CD4-positive, alpha-beta memory T cell (primary cell): ENCODE measurements at regions not wholly inside any gene's neighbourhood (a gene's known extent, or its start where the extent isn't known, plus 50 kb on each side); places are given as distances from the start of the nearest gene placed in this dataset.
"Not testable (repeated sequence)": the region's sequence is repeated elsewhere in the genome, so short reads cannot be mapped to it uniquely, and the experiment has no call there.

ENCODE experiments used
- CTCF ChIA-PET: fragments of 350-600 bp; sonication (Branson Sonifier 250); formaldehyde crosslinking; loops from one replicate; lab custom pipeline; 2021; ENCODE audit warnings: inconsistent platforms; ENCODE audit not compliant: partially characterized antibody; lab: Charles Lee
- POLR2A ChIA-PET: fragments of 350-600 bp; sonication (Branson Sonifier 250); formaldehyde crosslinking; loops from one replicate; lab custom pipeline; 2021; ENCODE audit not compliant: partially characterized antibody; lab: Charles Lee
- DNase-seq, 5 donors: peaks; one replicate each; pipeline versions ENCODE4 v3.0.0 to v3.0.0-alpha.2; 2020 to 2022; ENCODE audit warnings: mixed read lengths in 1 of 5
- H3K27ac ChIP-seq: one replicate; pipeline ENCODE4 v1.7.0; 2013; ENCODE audit warnings: low read depth, low read length
- H3K27me3 ChIP-seq: 2 replicates; pipeline ENCODE4 v1.7.0; 2013; ENCODE audit warnings: mild to moderate bottlenecking, low read length, moderate library complexity; ENCODE audit not compliant: insufficient read depth
- H3K36me3 ChIP-seq: 2 replicates; pipeline ENCODE4 v1.7.0; 2013; ENCODE audit warnings: mild to moderate bottlenecking, low read length, moderate library complexity; ENCODE audit not compliant: insufficient read depth
- H3K4me1 ChIP-seq: 2 replicates; pipeline ENCODE4 v1.7.0; 2013; ENCODE audit warnings: mild to moderate bottlenecking, low read length, moderate library complexity; ENCODE audit not compliant: insufficient read depth
- H3K4me3 ChIP-seq, 2 donors: one replicate each; pipeline ENCODE4 v1.7.0; 2013; ENCODE audit warnings: low read length in 2 of 2, mild to moderate bottlenecking in 1 of 2
- H3K9me3 ChIP-seq, 2 donors: one replicate each; pipeline ENCODE4 v1.7.0; 2013; ENCODE audit warnings: low read length in 2 of 2, control low read depth in 1 of 2; ENCODE audit not compliant: control insufficient read depth in 1 of 2
- H3K27ac Mint-ChIP-seq, 7 donors: one replicate each; pipeline ENCODE4 v1.8.0; 2020 to 2021; ENCODE audit warnings: mixed read lengths in 7 of 7, mild to moderate bottlenecking in 6 of 7, inconsistent platforms in 3 of 7, moderate library complexity in 3 of 7
- H3K27me3 Mint-ChIP-seq, 2 donors: one replicate each; pipeline ENCODE4 v1.8.0; 2020 to 2021; ENCODE audit warnings: mixed read lengths in 2 of 2
- H3K36me3 Mint-ChIP-seq, 2 donors: one replicate each; pipeline ENCODE4 v1.8.0; 2020 to 2021; ENCODE audit warnings: mixed read lengths in 2 of 2, inconsistent platforms in 1 of 2, mild to moderate bottlenecking in 1 of 2
- H3K4me1 Mint-ChIP-seq, 4 donors: one replicate each; pipeline ENCODE4 v1.8.0; 2020 to 2021; ENCODE audit warnings: mixed read lengths in 4 of 4, mild to moderate bottlenecking in 1 of 4
- H3K4me3 Mint-ChIP-seq, 8 donors: one replicate each; pipeline ENCODE4 v1.8.0; 2020 to 2021; ENCODE audit warnings: mixed read lengths in 8 of 8, mild to moderate bottlenecking in 7 of 8, moderate library complexity in 6 of 8, inconsistent platforms in 3 of 8
- H3K9me3 Mint-ChIP-seq, 8 donors: one replicate each; pipeline ENCODE4 v1.8.0; 2020 to 2021; ENCODE audit warnings: mixed read lengths in 8 of 8, mild to moderate bottlenecking in 5 of 8, inconsistent platforms in 3 of 8, moderate library complexity in 1 of 8
- intact Hi-C: fragments of 100-400 bp; cut with micrococcal nuclease; formaldehyde crosslinking; loops from one replicate; pipeline ENCODE4 v1.15.1; 2023

DNA sequence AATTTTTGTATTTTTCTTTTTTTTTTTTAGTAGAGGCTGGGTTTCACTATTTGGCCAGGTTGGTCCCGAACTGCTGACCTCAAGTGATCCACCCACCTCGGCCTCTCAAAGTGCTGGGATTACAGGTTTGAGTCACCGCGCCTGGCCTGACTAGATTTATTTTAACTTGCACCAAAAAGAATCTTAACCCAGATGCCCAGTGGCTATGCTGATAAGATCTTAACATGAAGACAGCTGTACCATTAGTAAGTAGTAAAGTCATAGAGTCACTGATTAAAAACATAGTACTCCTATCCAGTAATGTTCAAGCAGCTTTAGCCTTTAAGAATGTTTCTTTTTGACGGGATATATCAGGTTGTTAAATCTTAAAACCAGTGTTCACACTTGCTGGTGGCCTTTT, 1061.8 kb upstream of the FLRT2 start:
- intact Hi-C loops: no loop called here
- H3K27me3 ChIP-seq: no peaks in the 10 kb centered on the region
- ChIA-PET POLR2A (no interaction called here), CTCF (no interaction called here)
- H3K27ac ChIP-seq: no peak overlapping the region
- H3K4me1 ChIP-seq: no peaks in the 10 kb centered on the region
- Mint-ChIP-seq H3K27ac (no peak overlapping the region), H3K27me3 (no peaks in the 10 kb centered on the region), H3K4me1 (no peaks in the 10 kb centered on the region), H3K4me3 (no peak overlapping the region), H3K36me3 (no peaks in the 10 kb centered on the region), H3K9me3 (peaks cover 2 to 19% (median 8%) of the 10 kb centered on the region in 8 donors)
- no peak for DNase-seq
- no peaks in the 10 kb centered on the region for H3K36me3 ChIP-seq
- no peak overlapping the region for H3K4me3 ChIP-seq
- H3K9me3 ChIP-seq: no peaks in the 10 kb centered on the region

DNA sequence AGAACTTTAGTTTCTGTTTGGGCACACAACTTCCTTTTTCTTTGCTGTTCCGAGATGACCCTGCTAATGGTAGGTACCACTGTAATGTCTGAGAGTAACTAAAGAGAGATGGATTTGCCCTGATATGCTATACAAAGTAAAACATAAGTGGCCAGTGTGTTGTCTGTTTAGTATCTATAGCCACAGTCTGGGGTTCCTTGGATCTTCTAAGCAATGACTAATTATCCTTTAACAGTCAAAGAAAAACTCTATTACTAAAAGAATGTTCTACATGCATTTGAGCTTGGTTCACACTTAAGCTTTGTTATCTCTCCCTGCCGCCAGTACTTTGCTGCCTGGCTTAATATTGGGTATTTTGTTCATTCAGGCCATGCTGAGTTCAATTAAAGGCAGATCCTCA, 1051.9 kb upstream of the FLRT2 start:
- H3K4me3 ChIP-seq: no peak overlapping the region
- H3K36me3 Mint-ChIP-seq: no peaks in the 10 kb centered on the region
- no peaks in the 10 kb centered on the region for H3K27me3 ChIP-seq
- no peak overlapping the region for H3K27ac ChIP-seq
- intact Hi-C loops: no loop called here
- DNase-seq: no peak
- no peaks in the 10 kb centered on the region for H3K9me3 ChIP-seq
- no peaks in the 10 kb centered on the region for H3K4me1 ChIP-seq
- H3K4me3 Mint-ChIP-seq: no peak overlapping the region
- CTCF ChIA-PET: no interaction called here
- H3K9me3 Mint-ChIP-seq: peaks cover 0 to 14% (median 6%) of the 10 kb centered on the region in 8 donors
- no peak overlapping the region for H3K27ac Mint-ChIP-seq
- H3K4me1 Mint-ChIP-seq: no peaks in the 10 kb centered on the region
- H3K27me3 Mint-ChIP-seq: no peaks in the 10 kb centered on the region
- POLR2A ChIA-PET: no interaction called here
- H3K36me3 ChIP-seq: no peaks in the 10 kb centered on the region

DNA sequence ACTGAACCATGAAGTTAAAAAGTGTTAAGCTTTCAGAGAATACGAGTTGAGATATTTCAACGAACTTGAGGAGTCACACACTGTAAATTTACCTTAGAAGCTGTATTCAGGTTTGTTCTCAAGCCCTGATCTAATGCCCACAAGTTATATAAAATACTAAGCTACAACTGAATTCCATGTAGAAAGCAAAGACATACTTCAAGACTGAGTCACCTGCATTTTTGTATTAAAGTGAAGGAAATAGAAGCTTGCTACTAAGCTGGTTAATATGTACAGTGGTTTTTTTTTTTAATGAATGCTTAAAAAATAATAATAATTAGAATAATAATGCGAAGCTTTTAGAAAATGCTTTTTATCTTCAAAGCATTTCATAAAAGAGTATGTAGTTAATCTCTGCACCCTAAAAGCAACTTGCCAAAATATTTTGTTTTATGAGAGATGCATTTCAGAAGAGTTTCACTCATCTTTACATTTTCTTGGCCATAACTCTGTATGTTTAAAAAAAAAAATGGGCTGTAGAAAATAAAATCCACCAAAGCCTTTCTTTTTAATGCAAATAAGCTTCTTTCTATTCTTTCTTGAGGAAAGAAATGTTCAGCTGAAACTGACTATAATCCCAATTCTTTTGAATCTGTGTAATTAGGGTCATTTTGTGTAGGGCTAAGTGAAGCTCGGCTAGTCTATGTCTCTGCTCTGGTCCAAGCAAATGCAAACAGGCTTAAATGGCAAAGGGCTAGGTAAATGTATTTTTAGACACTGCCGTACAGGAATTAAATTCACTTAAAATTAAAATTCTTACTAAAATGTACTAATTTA, 1047.5 kb upstream of the FLRT2 start:
- intact Hi-C loops: no loop called here
- DNase-seq: no peak
- no peak overlapping the region for H3K27ac Mint-ChIP-seq
- no peaks in the 10 kb centered on the region for H3K4me1 ChIP-seq
- ChIA-PET CTCF (interaction anchor here (0.5 kb wide), 1 partner anchor 249 kb away, joined by 5 read pairs; no protein-coding TSS in a partner anchor), POLR2A (no interaction called here)
- no peak overlapping the region for H3K4me3 ChIP-seq
- no peak overlapping the region for H3K27ac ChIP-seq
- H3K36me3 ChIP-seq: no peaks in the 10 kb centered on the region
- no peaks in the 10 kb centered on the region for H3K27me3 ChIP-seq
- H3K9me3 ChIP-seq: no peaks in the 10 kb centered on the region
- no peaks in the 10 kb centered on the region for H3K27me3 Mint-ChIP-seq
- H3K4me3 Mint-ChIP-seq: no peak overlapping the region
- H3K36me3 Mint-ChIP-seq: no peaks in the 10 kb centered on the region
- peaks cover under 1 to 15% (median 5%) of the 10 kb centered on the region in 8 donors for H3K9me3 Mint-ChIP-seq
- no peaks in the 10 kb centered on the region for H3K4me1 Mint-ChIP-seq

DNA sequence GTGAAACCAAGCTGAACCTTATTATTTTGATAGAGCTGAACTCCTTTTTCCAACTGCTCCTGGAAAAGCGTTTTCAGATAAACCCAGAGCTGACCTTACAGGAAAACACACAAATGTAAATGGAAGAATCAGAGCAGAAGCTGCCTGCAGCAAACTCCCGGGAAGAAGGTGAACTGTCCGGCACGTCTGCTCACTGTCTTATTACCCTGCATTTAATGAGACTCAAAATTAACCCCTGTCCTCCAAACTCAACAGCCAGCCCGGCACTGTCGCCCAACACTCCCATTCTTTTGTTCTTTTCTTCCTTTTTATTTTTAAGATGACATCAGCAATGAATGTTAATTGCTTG, 1046.9 kb upstream of the FLRT2 start:
- Mint-ChIP-seq H3K27me3 (no peaks in the 10 kb centered on the region), H3K27ac (no peak overlapping the region), H3K36me3 (no peaks in the 10 kb centered on the region), H3K9me3 (peaks cover 3 to 16% (median 5%) of the 10 kb centered on the region in 8 donors), H3K4me3 (no peak overlapping the region), H3K4me1 (no peaks in the 10 kb centered on the region)
- Histone ChIP-seq H3K27me3 (no peaks in the 10 kb centered on the region), H3K9me3 (no peaks in the 10 kb centered on the region), H3K27ac (no peak overlapping the region), H3K36me3 (no peaks in the 10 kb centered on the region), H3K4me1 (no peaks in the 10 kb centered on the region), H3K4me3 (no peak overlapping the region)
- intact Hi-C loops: no loop called here
- POLR2A ChIA-PET: no interaction called here
- CTCF ChIA-PET: no interaction called here
- no peak for DNase-seq

DNA sequence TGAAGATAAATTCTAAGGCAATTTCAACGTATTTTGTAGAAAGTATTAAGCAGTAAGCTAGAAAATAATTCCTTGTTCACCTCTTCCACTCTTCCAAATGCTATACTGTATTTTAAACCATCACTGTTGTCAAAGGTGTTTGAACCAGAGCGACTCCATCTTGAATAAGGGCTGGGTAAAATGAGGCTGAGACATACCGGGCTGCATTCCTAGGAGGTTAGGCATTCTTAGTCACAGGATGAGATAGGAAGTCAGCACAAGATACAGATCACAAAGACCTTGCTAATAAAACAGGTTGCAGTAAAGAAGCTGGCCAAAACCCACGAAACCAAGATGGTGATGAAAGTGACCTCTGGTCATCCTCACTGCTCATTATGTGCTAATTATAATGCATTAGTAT, 1045.7 kb upstream of the FLRT2 start:
- CTCF ChIA-PET, DNase-seq, H3K36me3 ChIP-seq, H3K9me3 ChIP-seq, H3K27me3 ChIP-seq, intact Hi-C loops, H3K27ac ChIP-seq, H3K4me3 Mint-ChIP-seq, H3K36me3 Mint-ChIP-seq, H3K4me1 ChIP-seq, POLR2A ChIA-PET, H3K4me1 Mint-ChIP-seq, H3K4me3 ChIP-seq, H3K27ac Mint-ChIP-seq, H3K27me3 Mint-ChIP-seq: not testable (repeated sequence)
- H3K9me3 Mint-ChIP-seq: peaks cover 3 to 16% (median 7%) of the 10 kb centered on the region in 8 donors

DNA sequence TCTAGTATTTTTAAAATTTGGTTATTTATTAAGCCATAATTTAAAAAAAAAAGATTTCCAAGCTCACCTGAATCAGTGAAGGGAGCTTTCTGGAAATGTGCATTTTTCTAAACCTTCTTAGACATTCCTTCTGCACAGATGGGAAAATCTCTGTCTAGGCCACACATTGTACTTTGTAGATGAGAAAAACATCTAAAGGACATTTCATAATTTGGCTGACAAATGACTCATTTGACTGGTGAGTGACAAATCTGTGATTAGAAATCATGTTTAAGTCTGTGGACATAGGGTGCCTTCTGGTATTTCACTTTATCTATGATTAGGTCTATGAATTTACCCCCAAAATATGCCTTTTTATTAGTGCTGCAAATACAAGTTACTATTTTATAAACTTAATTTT, 1044.9 kb upstream of the FLRT2 start:
- Histone ChIP-seq H3K9me3 (no peaks in the 10 kb centered on the region), H3K4me3 (no peak overlapping the region), H3K4me1 (no peaks in the 10 kb centered on the region), H3K27ac (no peak overlapping the region), H3K27me3 (no peaks in the 10 kb centered on the region), H3K36me3 (no peaks in the 10 kb centered on the region)
- Mint-ChIP-seq H3K36me3 (no peaks in the 10 kb centered on the region), H3K4me3 (no peak overlapping the region), H3K9me3 (peaks cover 3 to 16% (median 8%) of the 10 kb centered on the region in 8 donors), H3K27me3 (no peaks in the 10 kb centered on the region), H3K4me1 (no peaks in the 10 kb centered on the region), H3K27ac (no peak overlapping the region)
- no peak for DNase-seq
- intact Hi-C loops: no loop called here
- POLR2A ChIA-PET: no interaction called here
- CTCF ChIA-PET: no interaction called here

DNA sequence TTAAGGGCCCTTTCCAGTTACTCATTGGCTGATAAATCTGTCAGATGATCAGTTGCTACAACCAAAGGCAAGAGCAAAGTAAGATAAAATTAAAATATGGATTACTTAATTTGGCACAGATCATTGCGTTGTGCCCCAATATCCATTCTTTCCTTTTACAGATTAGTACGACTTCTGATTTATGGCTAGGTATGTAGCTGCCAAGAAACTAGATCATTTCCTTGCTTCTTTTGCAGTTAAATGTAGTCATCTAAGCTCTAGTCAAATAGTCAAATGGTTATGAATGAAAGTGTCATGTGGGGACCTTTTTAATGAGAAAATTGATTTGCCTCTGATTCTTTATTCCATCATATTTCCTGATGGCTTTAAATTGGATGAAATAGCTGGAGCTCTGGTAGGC, 1039.9 kb upstream of the FLRT2 start:
- CTCF ChIA-PET: no interaction called here
- intact Hi-C loops: no loop called here
- H3K27ac Mint-ChIP-seq: no peak overlapping the region
- Histone ChIP-seq H3K4me3 (no peak overlapping the region), H3K36me3 (no peaks in the 10 kb centered on the region), H3K27me3 (no peaks in the 10 kb centered on the region), H3K27ac (no peak overlapping the region), H3K4me1 (no peaks in the 10 kb centered on the region), H3K9me3 (no peaks in the 10 kb centered on the region)
- no peaks in the 10 kb centered on the region for H3K36me3 Mint-ChIP-seq
- H3K27me3 Mint-ChIP-seq: no peaks in the 10 kb centered on the region
- H3K4me1 Mint-ChIP-seq: no peaks in the 10 kb centered on the region
- H3K4me3 Mint-ChIP-seq: no peak overlapping the region
- peaks cover 3 to 25% (median 9%) of the 10 kb centered on the region in 8 donors for H3K9me3 Mint-ChIP-seq
- POLR2A ChIA-PET: no interaction called here
- DNase-seq: no peak
